ENCODE measurements at regions not wholly inside any gene's neighbourhood (a gene's known extent, or its start where the extent isn't known, plus 50 kb on each side); places are given as distances from the start of the nearest gene placed in this dataset.

- DNase-seq: no peak
Observed at GRCh38 chr4:31069151-31069550, 349.0 kb downstream of the PCDH7 start.

GRCh38 chr4:31071508-31072486, 351.6 kb downstream of the PCDH7 start:
- no peak for DNase-seq

DNA sequence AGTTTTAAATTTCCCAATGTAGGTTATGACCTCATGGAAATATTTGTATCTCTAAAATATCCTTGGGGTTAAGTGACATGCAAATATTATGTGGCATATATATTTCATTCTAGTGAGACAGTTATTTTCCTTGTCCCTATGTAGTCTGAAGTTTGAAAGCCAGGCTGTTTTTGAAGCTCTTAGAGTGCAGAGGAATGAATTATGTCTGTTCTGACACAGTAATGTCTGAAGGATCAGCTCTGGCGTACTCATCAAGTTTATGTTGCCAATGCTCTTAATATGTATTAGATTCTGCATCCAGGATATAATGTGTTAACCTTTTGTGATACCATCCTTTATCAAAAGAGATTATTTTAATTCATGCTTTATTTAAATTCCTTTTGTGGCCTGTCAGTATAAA, 355.8 kb downstream of the PCDH7 start:
- no peak for DNase-seq

GRCh38 chr4:31078661-31079060, 358.5 kb downstream of the PCDH7 start:
- DNase-seq: no peak

DNA sequence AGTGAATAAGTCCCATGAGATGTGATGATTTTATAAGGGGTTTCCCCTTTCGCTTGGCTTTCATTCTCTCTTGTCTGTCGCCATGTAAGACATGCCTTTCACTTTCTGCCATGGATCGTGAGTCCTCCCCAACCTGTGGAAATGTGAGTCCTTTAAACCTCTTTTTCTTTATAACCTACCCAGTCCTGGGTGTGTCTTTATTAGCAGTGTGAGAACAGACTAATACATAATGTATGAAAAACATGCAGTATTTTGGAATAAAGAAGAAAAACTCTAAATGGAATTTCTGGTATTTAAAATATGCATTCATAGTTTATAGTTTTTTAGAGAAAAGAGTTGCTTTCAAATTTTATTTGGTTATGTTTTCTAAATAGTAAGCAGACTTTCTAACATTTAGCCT, 360.7 kb downstream of the PCDH7 start:
- DNase-seq: no peak

GRCh38 chr4:31081366-31081765, 361.2 kb downstream of the PCDH7 start:
- no peak for DNase-seq

- DNase-seq: no peak
Observed at GRCh38 chr4:31083456-31083855, 363.3 kb downstream of the PCDH7 start.

DNA sequence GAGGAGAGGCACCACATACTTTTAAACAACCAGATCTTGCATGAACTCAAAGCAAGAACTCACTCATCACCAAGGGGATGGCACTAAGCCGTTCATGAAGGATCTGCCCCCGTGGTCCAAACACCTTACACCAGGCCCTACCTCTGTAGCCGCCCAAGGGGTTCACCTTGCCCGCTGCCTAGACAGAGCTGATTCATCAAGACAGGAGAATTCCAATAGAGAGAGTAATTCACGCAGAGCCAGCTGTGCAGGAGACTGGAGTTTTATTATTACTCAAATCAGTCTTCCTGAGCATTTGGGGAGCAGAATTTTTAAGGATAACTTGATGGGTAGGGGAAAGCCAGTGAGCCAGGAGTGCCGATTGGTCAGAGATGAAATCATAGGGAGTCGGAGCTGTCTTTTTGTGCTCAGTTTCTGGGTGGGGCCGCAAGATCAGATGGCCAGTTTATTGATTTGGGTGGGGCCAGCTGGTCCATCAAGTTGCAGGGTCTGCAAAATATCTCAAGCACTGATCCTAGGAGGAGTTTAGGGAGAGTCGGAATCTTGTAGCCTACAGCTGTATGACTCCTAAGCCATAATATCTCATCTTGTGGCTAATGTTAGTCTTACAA, 364.7 kb downstream of the PCDH7 start:
- no peak for DNase-seq

DNA sequence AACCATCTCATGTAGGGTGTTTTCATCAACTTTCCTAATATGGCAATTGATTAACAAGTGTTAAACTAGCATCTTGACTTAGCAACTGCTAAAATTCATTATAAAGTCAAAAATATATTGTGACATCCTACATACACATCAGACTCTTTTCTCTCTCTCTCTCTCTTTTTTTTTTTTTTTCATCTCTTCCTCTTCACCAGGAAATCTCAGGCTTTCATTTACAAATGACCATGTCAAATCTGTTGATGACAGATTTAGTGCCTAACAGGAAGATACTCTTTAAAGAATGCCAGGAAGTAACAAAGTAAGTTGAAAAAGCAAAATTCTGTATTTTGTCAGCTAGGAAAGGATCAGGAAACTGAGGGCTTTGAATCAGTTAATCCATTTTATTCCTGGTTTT, 365.5 kb downstream of the PCDH7 start:
- DNase-seq: no peak

GRCh38 chr4:31086756-31087330, 366.7 kb downstream of the PCDH7 start:
- no peak for DNase-seq

- DNase-seq: no peak
Observed at GRCh38 chr4:31088600-31089230, 368.5 kb downstream of the PCDH7 start.

GRCh38 chr4:31089815-31090214, 369.6 kb downstream of the PCDH7 start:
- DNase-seq: no peak

GRCh38 chr4:31094474-31094873, 374.3 kb downstream of the PCDH7 start:
- no peak for DNase-seq

GRCh38 chr4:31097999-31098398, 377.8 kb downstream of the PCDH7 start:
- DNase-seq: no peak

DNA sequence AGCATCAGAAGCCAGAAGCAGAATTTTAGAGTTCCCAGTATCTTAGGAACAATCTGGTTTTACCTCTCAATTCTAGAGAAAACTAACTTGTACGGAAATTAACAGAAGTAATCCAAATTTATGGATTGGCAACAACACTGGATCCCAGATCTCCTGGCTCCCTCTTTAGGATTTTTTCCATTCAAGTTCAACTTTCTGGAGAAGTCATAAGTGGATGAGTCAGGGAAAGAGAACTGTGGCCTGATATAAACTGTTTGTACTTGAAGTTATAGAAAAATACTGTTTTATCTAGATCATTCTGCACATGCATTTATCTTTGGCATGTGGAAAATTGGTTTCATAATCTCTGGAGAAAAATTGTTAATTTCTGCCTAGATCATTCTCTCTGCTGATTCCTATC, 380.4 kb downstream of the PCDH7 start:
- no peak for DNase-seq

DNA sequence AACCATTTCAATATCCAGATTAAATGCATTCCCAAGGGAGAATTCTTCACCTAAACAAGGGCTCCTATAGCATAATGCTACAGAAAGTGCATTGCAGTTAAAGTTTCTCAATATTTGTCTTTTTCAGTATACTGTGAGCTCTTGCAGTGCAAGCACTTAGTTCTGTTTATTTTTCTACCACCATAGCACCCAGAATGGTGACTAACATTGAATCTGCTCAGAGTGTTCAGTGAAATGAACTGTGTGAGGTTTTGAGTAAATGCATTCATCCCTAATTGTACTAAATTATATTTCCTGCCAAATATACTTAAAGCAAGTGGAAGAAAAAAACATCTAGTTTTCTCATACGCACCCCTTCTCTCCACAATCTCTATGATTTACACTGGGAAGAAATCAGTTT, 383.9 kb downstream of the PCDH7 start:
- DNase-seq: no peak

- no peak for DNase-seq
Observed at GRCh38 chr4:31104577-31104976, 384.4 kb downstream of the PCDH7 start.

GRCh38 chr4:31106419-31106818, 386.2 kb downstream of the PCDH7 start:
- DNase-seq: no peak

DNA sequence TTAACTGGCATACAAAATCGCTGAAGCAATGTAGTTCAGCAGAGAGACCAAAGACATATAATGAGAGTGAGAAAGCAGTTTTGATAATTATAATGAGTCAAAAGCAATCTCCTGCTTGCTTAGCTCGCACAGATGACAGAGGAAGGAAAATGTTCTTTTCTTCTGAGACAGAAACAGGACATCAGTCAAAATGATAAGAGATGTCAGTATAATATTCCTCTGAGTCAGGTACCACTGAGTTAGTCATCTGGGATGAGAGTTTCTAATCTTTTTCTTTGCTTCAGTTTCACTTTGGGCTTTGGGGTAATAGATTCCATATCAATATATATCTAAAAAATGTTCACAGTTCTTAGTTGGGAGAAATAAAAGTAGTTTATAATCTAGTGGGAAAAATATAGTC, 387.2 kb downstream of the PCDH7 start:
- DNase-seq: no peak

DNA sequence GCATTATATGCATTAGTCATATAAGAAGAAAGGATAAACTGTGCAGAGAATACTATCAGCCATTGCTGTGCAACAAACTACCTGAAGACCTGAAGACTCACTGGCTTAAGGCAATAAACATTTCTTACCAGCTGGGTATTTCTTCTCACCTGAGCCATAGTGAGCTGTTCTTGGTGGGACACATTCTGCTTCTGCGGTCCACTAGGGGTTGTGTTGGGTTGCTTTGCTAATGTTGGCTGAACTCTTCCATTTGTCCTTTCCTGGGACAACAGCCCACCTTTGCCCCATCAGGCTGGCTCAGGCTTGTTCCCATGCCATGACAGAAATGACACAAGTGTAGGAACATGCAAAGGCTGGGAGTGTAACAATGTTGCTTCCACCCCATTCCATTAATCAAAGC, 388.6 kb downstream of the PCDH7 start:
- DNase-seq: no peak

- DNase-seq: no peak
Observed at GRCh38 chr4:31111790-31112189, 391.6 kb downstream of the PCDH7 start.

DNA sequence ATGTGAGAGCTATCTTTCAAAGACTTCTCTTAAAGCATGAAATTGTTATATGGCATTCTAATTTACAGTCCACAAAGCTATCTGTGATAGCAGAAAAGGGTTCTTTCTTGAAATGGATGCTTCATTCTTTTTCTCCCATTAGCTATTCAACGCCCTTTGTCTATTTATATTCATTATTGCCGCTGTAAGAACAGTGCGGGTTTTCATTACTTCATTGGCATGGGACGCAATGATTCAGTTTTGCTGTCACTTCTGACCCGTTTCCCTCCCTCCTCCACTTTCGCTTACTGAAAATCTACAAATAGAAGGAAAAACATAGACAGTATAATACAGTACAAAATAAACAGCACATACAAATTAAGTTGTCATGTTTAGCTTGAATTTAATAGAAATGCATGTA, 394.6 kb downstream of the PCDH7 start:
- DNase-seq: no peak

GRCh38 chr4:31124008-31124585, 403.9 kb downstream of the PCDH7 start:
- DNase-seq: no peak

Measured in suppressor macrophage treated with lipopolysaccharide for 1 hour (primary cell).